WTC11 (cell line): ENCODE measurements at regions not wholly inside any gene's neighbourhood (a gene's known extent, or its start where the extent isn't known, plus 50 kb on each side); places are given as distances from the start of the nearest gene placed in this dataset.

Experiments used
- ATAC-seq: fragments of 200-7000 bp; cut with Tn5 transposase; 2 replicates; pipeline ENCODE4 v1.10.0; 2021; ENCODE audit warnings: mild to moderate bottlenecking, moderate library complexity
- CTCF ChIA-PET: fragments of 300-600 bp; sonication (Branson Sonifier 250); formaldehyde crosslinking; loops from one replicate; lab custom pipeline; 2021; ENCODE audit warnings: antibody characterized with exemption; lab: Charles Lee
- POLR2A ChIA-PET: fragments of 350-600 bp; sonication (Branson Sonifier 250); formaldehyde crosslinking; loops from one replicate; lab custom pipeline; 2021; ENCODE audit warnings: antibody characterized with exemption; lab: Charles Lee
- DNase-seq: peaks from one replicate; pipeline ENCODE4 v3.0.0; 2021; ENCODE audit warnings: low spot score
- H3K27ac Mint-ChIP-seq: 2 replicates; pipeline ENCODE4 v1.8.0; 2021; ENCODE audit warnings: mixed read lengths
- H3K27me3 Mint-ChIP-seq: 2 replicates; pipeline ENCODE4 v1.8.0; 2021; ENCODE audit warnings: low read depth, mild to moderate bottlenecking, moderate library complexity, mixed read lengths
- H3K36me3 Mint-ChIP-seq: 2 replicates; pipeline ENCODE4 v1.8.0; 2021; ENCODE audit warnings: mixed read lengths
- H3K4me1 Mint-ChIP-seq: 2 replicates; pipeline ENCODE4 v1.8.0; 2022; ENCODE audit warnings: mixed read lengths
- H3K4me3 Mint-ChIP-seq: 2 replicates; pipeline ENCODE4 v1.8.0; 2021; ENCODE audit warnings: mild to moderate bottlenecking, moderate library complexity, mixed read lengths
- H3K9me3 Mint-ChIP-seq: 2 replicates; pipeline ENCODE4 v1.8.0; 2021; ENCODE audit warnings: mixed read lengths
- AFF4 ChIP-seq: sonication (generic); formaldehyde crosslinking; IDR thresholded peaks from 2 replicates; pipeline ENCODE4 v1.8.1; 2023; ENCODE audit warnings: mild to moderate bottlenecking, missing genetic modification reagents, borderline replicate concordance
- ARID4B ChIP-seq: sonication (generic); formaldehyde crosslinking; IDR thresholded peaks from 2 replicates; pipeline ENCODE4 v1.8.0; 2023; ENCODE audit warnings: missing genetic modification reagents, mild to moderate bottlenecking, borderline replicate concordance
- ATF2 ChIP-seq: sonication (generic); formaldehyde crosslinking; IDR thresholded peaks from 2 replicates; pipeline ENCODE4 v1.8.1; 2022; ENCODE audit warnings: low read depth, missing genetic modification reagents, borderline replicate concordance
- ETV6 ChIP-seq: sonication (generic); formaldehyde crosslinking; IDR thresholded peaks from 2 replicates; pipeline ENCODE4 v1.8.1; 2022; ENCODE audit warnings: mild to moderate bottlenecking, missing genetic modification reagents
- FOXP4 ChIP-seq: sonication (generic); formaldehyde crosslinking; IDR thresholded peaks from 2 replicates; pipeline ENCODE4 v1.8.0; 2022; ENCODE audit warnings: mild to moderate bottlenecking, missing genetic modification reagents
- MAX ChIP-seq: sonication (generic); formaldehyde crosslinking; IDR thresholded peaks from 2 replicates; pipeline ENCODE4 v1.8.0; 2022; ENCODE audit warnings: mild to moderate bottlenecking, missing genetic modification reagents
- MXD4 ChIP-seq: fragments of 250-450 bp; sonication (Bioruptor Pico); IDR thresholded peaks from 2 replicates; pipeline ENCODE4 v1.8.0; 2021; ENCODE audit warnings: mild to moderate bottlenecking, moderate library complexity, borderline replicate concordance
- NR1H2 ChIP-seq: sonication (generic); formaldehyde crosslinking; IDR thresholded peaks from 2 replicates; pipeline ENCODE4 v1.9.0; 2021; ENCODE audit warnings: mild to moderate bottlenecking, moderate library complexity, missing genetic modification reagents
- NR3C1 ChIP-seq: sonication (generic); formaldehyde crosslinking; conservative IDR thresholded peaks from 2 replicates; pipeline ENCODE4 v1.8.1; 2023; ENCODE audit warnings: low read depth, mild to moderate bottlenecking, missing genetic modification reagents
- PRDM15 ChIP-seq: sonication (generic); formaldehyde crosslinking; IDR thresholded peaks from 2 replicates; pipeline ENCODE4 v1.8.0; 2022; ENCODE audit warnings: missing genetic modification reagents
- RELA ChIP-seq: sonication (generic); formaldehyde crosslinking; IDR thresholded peaks from 2 replicates; pipeline ENCODE4 v1.8.1; 2022; ENCODE audit warnings: missing genetic modification reagents, mild to moderate bottlenecking, borderline replicate concordance
- ZNF121 ChIP-seq: sonication (generic); formaldehyde crosslinking; IDR thresholded peaks from 2 replicates; pipeline ENCODE4 v1.8.0; 2023; ENCODE audit warnings: missing genetic modification reagents
- ZNF138 ChIP-seq: sonication (generic); formaldehyde crosslinking; conservative IDR thresholded peaks from 2 replicates; pipeline ENCODE4 v1.8.1; 2022; ENCODE audit warnings: mild to moderate bottlenecking, moderate library complexity, missing genetic modification reagents
- ZNF263 ChIP-seq: sonication (generic); formaldehyde crosslinking; IDR thresholded peaks from 2 replicates; pipeline ENCODE4 v1.8.1; 2022; ENCODE audit warnings: low read depth, mild to moderate bottlenecking, moderate library complexity, missing genetic modification reagents
- ZNF416 ChIP-seq: fragments of 250-450 bp; sonication (Bioruptor Pico); IDR thresholded peaks from 2 replicates; pipeline ENCODE4 v1.9.0; 2021; ENCODE audit warnings: mild to moderate bottlenecking, inconsistent platforms
- ZNF423 ChIP-seq: fragments of 250-450 bp; sonication (Bioruptor Pico); IDR thresholded peaks from 2 replicates; pipeline ENCODE4 v2.1.2; 2022; ENCODE audit warnings: mild to moderate bottlenecking, moderate library complexity
- ZNF425 ChIP-seq: fragments of 250-450 bp; sonication (Bioruptor Pico); conservative IDR thresholded peaks from 2 replicates; pipeline ENCODE4 v1.9.0; 2021; ENCODE audit warnings: mild to moderate bottlenecking

- TF ChIP-seq ZNF425 (CRISPR knock-in tag) (no peak), PRDM15 (CRISPR knock-in tag) (no peak), ZNF423 (CRISPR knock-in tag) (no peak), RELA (CRISPR knock-in tag) (no peak), ARID4B (CRISPR knock-in tag) (no peak)
- TF ChIP-seq, all 79 proteins: peak for 0
Observed at GRCh38 chr2:207446653-207447052, 83.1 kb upstream of the CREB1 start (continued).

GRCh38 chr2:207448006-207448405 is 81.8 kb upstream of the CREB1 start:
- H3K27ac Mint-ChIP-seq: no peak overlapping the region
- peaks cover 19% of the 10 kb centered on the region for H3K27me3 Mint-ChIP-seq
- H3K36me3 Mint-ChIP-seq: no peaks in the 10 kb centered on the region
- peaks cover 57% of the 10 kb centered on the region for H3K4me1 Mint-ChIP-seq
- no peak overlapping the region for H3K4me3 Mint-ChIP-seq
- ChIA-PET CTCF (no interaction called here), POLR2A (no interaction called here)
- ATAC-seq (no peak), DNase-seq (no peak)
- peaks cover 5% of the 10 kb centered on the region for H3K9me3 Mint-ChIP-seq
- no peak for TF ChIP-seq NR1H2 (CRISPR knock-in tag)
- TF ChIP-seq ZNF138 (CRISPR knock-in tag): no peak
- TF ChIP-seq ZNF416 (CRISPR knock-in tag): no peak
- no peak for TF ChIP-seq ETV6 (CRISPR knock-in tag)
- no peak for TF ChIP-seq ZNF121
- no peak for TF ChIP-seq ZNF263
- no peak for TF ChIP-seq RELA (CRISPR knock-in tag)
- TF ChIP-seq MAX (CRISPR knock-in tag): no peak
- TF ChIP-seq ATF2: no peak
- TF ChIP-seq MXD4 (CRISPR knock-in tag): no peak
- no peak for TF ChIP-seq NR3C1 (CRISPR knock-in tag)
- TF ChIP-seq FOXP4 (CRISPR knock-in tag): no peak
- TF ChIP-seq AFF4 (CRISPR knock-in tag): no peak
